ENCODE measurements at regions not wholly inside any gene's neighbourhood (a gene's known extent, or its start where the extent isn't known, plus 50 kb on each side); places are given as distances from the start of the nearest gene placed in this dataset.

GRCh38 chr6:137357948-137358266, 136.3 kb downstream of the OLIG3 start:
- TF ChIP-seq CTCF (IDR thresholded peaks at IDR 0.05) = no peak
- TF ChIP-seq RAD21 (conservative IDR thresholded peaks at IDR 0.05 in 1 of 2, IDR thresholded peaks at IDR 0.05 in 1 of 2) = no peak
- no peak for TF ChIP-seq MAX (IDR thresholded peaks at IDR 0.05)
- TF ChIP-seq SMC3 (IDR thresholded peaks at IDR 0.05) = no peak
- TF ChIP-seq EP300 (IDR thresholded peaks at IDR 0.05) = no peak
- no peak for TF ChIP-seq EHMT2 (IDR thresholded peaks at IDR 0.05; ENCODE audit: low read depth)
- TF ChIP-seq ELK1 (IDR thresholded peaks at IDR 0.05; ENCODE audit: low read depth, low read length) = no peak
- no peak for TF ChIP-seq JUN (IDR thresholded peaks at IDR 0.05)
- TF ChIP-seq RNF2 (IDR thresholded peaks at IDR 0.05; ENCODE audit: borderline replicate concordance, low read depth) = no peak
- TF ChIP-seq CHD2 (IDR thresholded peaks at IDR 0.05; ENCODE audit: low read length, partially characterized antibody) = no peak
- no peak for TF ChIP-seq POLR2A (IDR thresholded peaks at IDR 0.05; ENCODE audit: low read length)
